ENCODE measurements at regions not wholly inside any gene's neighbourhood (a gene's known extent, or its start where the extent isn't known, plus 50 kb on each side); places are given as distances from the start of the nearest gene placed in this dataset.
"Not testable (repeated sequence)": the region's sequence is repeated elsewhere in the genome, so short reads cannot be mapped to it uniquely, and the experiment has no call there.

GRCh38 chr5:5885782-5886181 is 463.3 kb downstream of the ICE1 start:
- no peak for DNase-seq (ENCODE audit: low spot score)

GRCh38 chr5:5884593-5884992 is 462.1 kb downstream of the ICE1 start:
- no peak for DNase-seq (ENCODE audit: low spot score)

- no peak for DNase-seq (ENCODE audit: low spot score)
These were observed 461.1 kb downstream of the ICE1 start for GRCh38 chr5:5883562-5883961.

GRCh38 chr5:5883146-5883545 is 460.7 kb downstream of the ICE1 start:
- DNase-seq (ENCODE audit: low spot score): no peak

GRCh38 chr5:5882706-5883105 is 460.2 kb downstream of the ICE1 start:
- DNase-seq (ENCODE audit: low spot score): no peak

GRCh38 chr5:5881294-5881693 is 458.8 kb downstream of the ICE1 start:
- DNase-seq (ENCODE audit: low spot score): no peak

GRCh38 chr5:5880077-5880763 is 457.7 kb downstream of the ICE1 start:
- DNase-seq (ENCODE audit: low spot score): no peak

- no peak for DNase-seq (ENCODE audit: low spot score)
These were observed 434.9 kb downstream of the ICE1 start for GRCh38 chr5:5857396-5857795.

- no peak for DNase-seq (ENCODE audit: low spot score)
These were observed 431.6 kb downstream of the ICE1 start for GRCh38 chr5:5854087-5854486.

- no peak for DNase-seq (ENCODE audit: low spot score)
These were observed 416.0 kb downstream of the ICE1 start for GRCh38 chr5:5838493-5838892.

- not testable (repeated sequence) for DNase-seq (ENCODE audit: low spot score)
These were observed 409.1 kb downstream of the ICE1 start for GRCh38 chr5:5831622-5832021.

GRCh38 chr5:5828619-5829018 is 406.1 kb downstream of the ICE1 start:
- no peak for DNase-seq (ENCODE audit: low spot score)

GRCh38 chr5:5826911-5827310 is 404.4 kb downstream of the ICE1 start:
- no peak for DNase-seq (ENCODE audit: low spot score)

- no peak for DNase-seq (ENCODE audit: low spot score)
These were observed 400.3 kb downstream of the ICE1 start for GRCh38 chr5:5822729-5823257.

GRCh38 chr5:5816960-5817359 is 394.5 kb downstream of the ICE1 start:
- DNase-seq (ENCODE audit: low spot score): no peak

- DNase-seq (ENCODE audit: low spot score): no peak
These were observed 391.0 kb downstream of the ICE1 start for GRCh38 chr5:5813441-5813840.

- no peak for DNase-seq (ENCODE audit: low spot score)
These were observed 388.0 kb downstream of the ICE1 start for GRCh38 chr5:5810461-5810860.

- DNase-seq (ENCODE audit: low spot score): no peak
These were observed 383.4 kb downstream of the ICE1 start for GRCh38 chr5:5805916-5806315.

- DNase-seq (ENCODE audit: low spot score): no peak
These were observed 382.2 kb downstream of the ICE1 start for GRCh38 chr5:5804478-5805233.

GRCh38 chr5:5800801-5801761 is 378.6 kb downstream of the ICE1 start:
- no peak for DNase-seq (ENCODE audit: low spot score)

GRCh38 chr5:5799826-5800225 is 377.3 kb downstream of the ICE1 start:
- DNase-seq (ENCODE audit: low spot score): no peak

GRCh38 chr5:5799229-5799628 is 376.8 kb downstream of the ICE1 start:
- no peak for DNase-seq (ENCODE audit: low spot score)
